ENCODE measurements at regions not wholly inside any gene's neighbourhood (a gene's known extent, or its start where the extent isn't known, plus 50 kb on each side); places are given as distances from the start of the nearest gene placed in this dataset.

- TF ChIP-seq JUNB (IDR thresholded peaks at IDR 0.05; ENCODE audit: unreplicated experiment) (no peak), STAT1 (IDR thresholded peaks at IDR 0.05; ENCODE audit: unreplicated experiment) (no peak), NANOG (IDR thresholded peaks at IDR 0.05; ENCODE audit: borderline replicate concordance) (no peak)
These were observed 547.2 kb downstream of the CD83 start (continued) for GRCh38 chr6:14664621-14665315.

GRCh38 chr6:14665827-14666724 is 548.5 kb downstream of the CD83 start:
- no peaks in the 10 kb centered on the region for H3K36me3 Mint-ChIP-seq (ENCODE audit: low read depth)
- TF ChIP-seq ZNF331 (CRISPR knock-in tag; IDR thresholded peaks at IDR 0.05; ENCODE audit: low read depth) (no peak), CREB1 (CRISPR knock-in tag; IDR thresholded peaks at IDR 0.05; ENCODE audit: low read depth) (no peak), ETS1 (IDR thresholded peaks at IDR 0.05) (no peak), STAT1 (IDR thresholded peaks at IDR 0.05; ENCODE audit: unreplicated experiment) (no peak), ZNF114 (CRISPR knock-in tag; IDR thresholded peaks at IDR 0.05) (no peak), EZH2phosphoT487 (IDR thresholded peaks at IDR 0.05; ENCODE audit: unreplicated experiment) (no peak), JUNB (IDR thresholded peaks at IDR 0.05; ENCODE audit: unreplicated experiment) (no peak), ZNF462 (CRISPR knock-in tag; IDR thresholded peaks at IDR 0.05) (no peak), EZH2 (IDR thresholded peaks at IDR 0.05; ENCODE audit: low read depth, unreplicated experiment) (no peak), POLR2AphosphoS5 (IDR thresholded peaks at IDR 0.05; ENCODE audit: low read depth) (no peak), CTCF (conservative IDR thresholded peaks at IDR 0.05; ENCODE audit: low read depth in 2 of 2) (no peak)

More at GRCh38 chr6:14665827-14666724, 548.5 kb downstream of the CD83 start:
- peaks cover 6% of the 10 kb centered on the region; the same call in 1 of the 2 replicates for H3F3A ChIP-seq (replicated peaks; ENCODE audit: low read depth)
- ATAC-seq (no peak), DNase-seq (ENCODE audit: low spot score) (no peak)
- no peaks in the 10 kb centered on the region for H3K27me3 ChIP-seq (ENCODE audit: insufficient read depth)
- H3K4me1 Mint-ChIP-seq = peaks cover 17% of the 10 kb centered on the region
- H3K36me3 ChIP-seq (ENCODE audit: insufficient read depth) = no peaks in the 10 kb centered on the region; the same call in 1 of the 2 replicates
- H2AFZ ChIP-seq = no peak overlapping the region
- H3K4me3 ChIP-seq = no peak overlapping the region
- no peaks in the 10 kb centered on the region; the same call in 1 of the 2 replicates for H3K9me2 ChIP-seq (ENCODE audit: insufficient read depth)
- H3K9me3 Mint-ChIP-seq = no peaks in the 10 kb centered on the region; the same call in 2 of the 3 replicates
- no peaks in the 10 kb centered on the region for H3K79me2 ChIP-seq (replicated peaks; ENCODE audit: insufficient read depth)
- H3K4me3 Mint-ChIP-seq = no peak overlapping the region
- peaks cover 1% of the 10 kb centered on the region for H3K27me3 Mint-ChIP-seq (ENCODE audit: insufficient read depth, low read depth, poor library complexity)
- H4K20me1 ChIP-seq (replicated peaks; ENCODE audit: insufficient read depth) = no peaks in the 10 kb centered on the region
- H3K27ac ChIP-seq (ENCODE audit: low read depth) = no peak overlapping the region
- peak overlapping the region; percentile 29 for H3K27ac Mint-ChIP-seq
- peaks cover 10% of the 10 kb centered on the region for H3K4me1 ChIP-seq (ENCODE audit: insufficient read depth)
- H3K4me2 ChIP-seq = no peak overlapping the region
